Liver (tissue), 8 donors: ENCODE measurements at regions not wholly inside any gene's neighbourhood (a gene's known extent, or its start where the extent isn't known, plus 50 kb on each side); places are given as distances from the start of the nearest gene placed in this dataset.

Source experiments
- DNase-seq: peaks from one replicate; pipeline ENCODE4 v3.0.0-alpha.2; 2017; ENCODE audit warnings: low spot score
- H3K27ac ChIP-seq, 2 donors: one replicate each; pipeline ENCODE4 v1.7.0; 2013; ENCODE audit warnings: inconsistent platforms in 2 of 2, low read length in 2 of 2, control low read depth in 1 of 2, low read depth in 1 of 2, mild to moderate bottlenecking in 1 of 2
- H3K27me3 ChIP-seq, 4 donors: one replicate each; pipeline versions ENCODE4 v1.6.1 to v1.7.0; 2013; ENCODE audit warnings: low read length in 3 of 4, inconsistent platforms in 1 of 4, mild to moderate bottlenecking in 1 of 4, moderate library complexity in 1 of 4; ENCODE audit not compliant: control insufficient read depth in 4 of 4, insufficient read depth in 4 of 4
- H3K36me3 ChIP-seq, 4 donors: one replicate each; pipeline versions ENCODE4 v1.6.1 to v1.7.0; 2013; ENCODE audit warnings: low read length in 3 of 4, mild to moderate bottlenecking in 3 of 4, low read depth in 1 of 4, moderate library complexity in 1 of 4; ENCODE audit not compliant: control insufficient read depth in 4 of 4, insufficient read depth in 3 of 4
- H3K4me1 ChIP-seq, 4 donors: one replicate each; pipeline versions ENCODE4 v1.6.1 to v1.7.0; 2013; ENCODE audit warnings: low read length in 3 of 4, mild to moderate bottlenecking in 3 of 4, moderate library complexity in 1 of 4; ENCODE audit not compliant: control insufficient read depth in 4 of 4, insufficient read depth in 4 of 4
- H3K4me3 ChIP-seq, 3 donors: one replicate each; pipeline versions ENCODE4 v1.6.1 to v1.7.0; 2013; ENCODE audit warnings: low read length in 3 of 3, control low read depth in 1 of 3, low read depth in 1 of 3, mild to moderate bottlenecking in 1 of 3
- H3K9ac ChIP-seq, 2 donors: one replicate each; pipeline ENCODE4 v1.7.0; 2013; ENCODE audit warnings: low read length in 2 of 2, mild to moderate bottlenecking in 2 of 2, moderate library complexity in 2 of 2, control low read depth in 1 of 2, low read depth in 1 of 2
- H3K9me3 ChIP-seq, 4 donors: one replicate each; pipeline versions ENCODE4 v1.6.1 to v1.7.0; 2013; ENCODE audit warnings: low read length in 3 of 4; ENCODE audit not compliant: control insufficient read depth in 4 of 4
- EGR1 ChIP-seq, 2 donors: IDR thresholded peaks; 2 replicates each; pipeline ENCODE4 v1.6.1; 2016 to 2018; ENCODE audit warnings: antibody characterized with exemption in 2 of 2, low read depth in 2 of 2
- FOXA2 ChIP-seq: IDR thresholded peaks from 2 replicates; pipeline ENCODE4 v1.6.1; 2016; ENCODE audit warnings: antibody characterized with exemption
- HNF4A ChIP-seq, 2 donors: conservative IDR thresholded peaks; 2 replicates each; pipeline ENCODE4 v1.6.1; 2016; ENCODE audit warnings: antibody characterized with exemption in 2 of 2, mild to moderate bottlenecking in 2 of 2
- HNF4G ChIP-seq: IDR thresholded peaks from 2 replicates; pipeline ENCODE4 v1.6.1; 2016; ENCODE audit warnings: antibody characterized with exemption
- JUND ChIP-seq, 2 donors: IDR thresholded peaks; 2 replicates each; pipeline ENCODE4 v1.6.1; 2016; ENCODE audit warnings: antibody characterized with exemption in 2 of 2
- MAX ChIP-seq: IDR thresholded peaks from 2 replicates; pipeline ENCODE4 v1.6.1; 2016; ENCODE audit warnings: antibody characterized with exemption
- NR2F2 ChIP-seq: IDR thresholded peaks from 2 replicates; pipeline ENCODE4 v1.6.1; 2016; ENCODE audit warnings: antibody characterized with exemption
- RAD21 ChIP-seq, 2 donors: IDR thresholded peaks; 2 replicates each; pipeline ENCODE4 v1.6.1; 2016; ENCODE audit warnings: antibody characterized with exemption in 2 of 2, mild to moderate bottlenecking in 2 of 2
- REST ChIP-seq: IDR thresholded peaks from 2 replicates; pipeline ENCODE4 v1.6.1; 2016; ENCODE audit warnings: antibody characterized with exemption, mild to moderate bottlenecking
- SP1 ChIP-seq: IDR thresholded peaks from 2 replicates; pipeline ENCODE4 v1.6.1; 2018; ENCODE audit warnings: antibody characterized with exemption, mild to moderate bottlenecking
- TAF1 ChIP-seq: conservative IDR thresholded peaks from 2 replicates; pipeline ENCODE4 v1.6.1; 2016; ENCODE audit warnings: antibody characterized with exemption, mild to moderate bottlenecking
- YY1 ChIP-seq: IDR thresholded peaks from 2 replicates; pipeline ENCODE4 v1.6.1; 2016; ENCODE audit warnings: antibody characterized with exemption, mild to moderate bottlenecking
- WGBS: extraction: QIAGEN DNeasy Blood & Tissue Kit; methylation state at CpG from one replicate; pipeline ENCODE4 v1.1.7; 2013; 5-methylcytosine and 5-hydroxymethylcytosine counted together
- TF ChIP-seq, protein P1 (sequence below): IDR thresholded peaks from 2 replicates; pipeline ENCODE4 v1.6.1; 2016; ENCODE audit warnings: antibody characterized with exemption
- TF ChIP-seq, protein P2 (sequence below): IDR thresholded peaks from 2 replicates; pipeline ENCODE4 v1.6.1; 2016; ENCODE audit warnings: antibody characterized with exemption
- TF ChIP-seq, protein P3 (sequence below): fragments of 150-350 bp; IDR thresholded peaks from 2 replicates; pipeline ENCODE4 v1.5.1; 2017; ENCODE audit warnings: improper control_type of control experiment, low read depth, low read length; ENCODE audit not compliant: missing input control
- donor health status: healthy.
- donor health status: healthy.
- donor health status: healthy.
- donor health status: healthy.
- donor health status: healthy.

DNA sequence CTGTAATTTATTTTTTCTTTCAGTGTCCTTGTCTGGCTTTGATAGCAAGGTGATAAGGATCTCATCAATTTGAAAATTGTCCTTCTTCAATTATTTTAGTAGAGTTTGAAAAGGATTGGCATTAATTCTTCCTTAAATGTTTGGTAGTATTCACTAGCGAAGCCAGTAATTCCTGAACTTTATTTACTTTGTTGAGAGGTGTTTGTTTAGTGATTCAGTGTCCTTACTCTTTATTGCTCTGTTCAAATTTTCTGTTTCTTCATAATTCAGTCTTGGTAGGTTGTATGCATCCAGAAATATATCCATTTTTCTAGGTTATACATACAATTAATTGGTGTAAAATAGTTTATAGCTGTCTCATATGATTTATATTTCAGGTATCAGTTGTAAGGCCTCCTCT, 676.7 kb upstream of the POU3F3 start:
- H3K36me3 ChIP-seq: no peaks in the 10 kb centered on the region
- TF ChIP-seq MAX (no peak), HNF4G (no peak), SP1 (no peak), NR2F2 (no peak), REST (no peak), RAD21 (IDR thresholded peaks at IDR 0.05) (no peak)
- TF ChIP-seq, protein P1, sequence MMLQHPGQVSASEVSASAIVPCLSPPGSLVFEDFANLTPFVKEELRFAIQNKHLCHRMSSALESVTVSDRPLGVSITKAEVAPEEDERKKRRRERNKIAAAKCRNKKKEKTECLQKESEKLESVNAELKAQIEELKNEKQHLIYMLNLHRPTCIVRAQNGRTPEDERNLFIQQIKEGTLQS: no peak
- TF ChIP-seq, protein P2, sequence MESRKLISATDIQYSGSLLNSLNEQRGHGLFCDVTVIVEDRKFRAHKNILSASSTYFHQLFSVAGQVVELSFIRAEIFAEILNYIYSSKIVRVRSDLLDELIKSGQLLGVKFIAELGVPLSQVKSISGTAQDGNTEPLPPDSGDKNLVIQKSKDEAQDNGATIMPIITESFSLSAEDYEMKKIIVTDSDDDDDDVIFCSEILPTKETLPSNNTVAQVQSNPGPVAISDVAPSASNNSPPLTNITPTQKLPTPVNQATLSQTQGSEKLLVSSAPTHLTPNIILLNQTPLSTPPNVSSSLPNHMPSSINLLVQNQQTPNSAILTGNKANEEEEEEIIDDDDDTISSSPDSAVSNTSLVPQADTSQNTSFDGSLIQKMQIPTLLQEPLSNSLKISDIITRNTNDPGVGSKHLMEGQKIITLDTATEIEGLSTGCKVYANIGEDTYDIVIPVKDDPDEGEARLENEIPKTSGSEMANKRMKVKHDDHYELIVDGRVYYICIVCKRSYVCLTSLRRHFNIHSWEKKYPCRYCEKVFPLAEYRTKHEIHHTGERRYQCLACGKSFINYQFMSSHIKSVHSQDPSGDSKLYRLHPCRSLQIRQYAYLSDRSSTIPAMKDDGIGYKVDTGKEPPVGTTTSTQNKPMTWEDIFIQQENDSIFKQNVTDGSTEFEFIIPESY: no peak

DNA sequence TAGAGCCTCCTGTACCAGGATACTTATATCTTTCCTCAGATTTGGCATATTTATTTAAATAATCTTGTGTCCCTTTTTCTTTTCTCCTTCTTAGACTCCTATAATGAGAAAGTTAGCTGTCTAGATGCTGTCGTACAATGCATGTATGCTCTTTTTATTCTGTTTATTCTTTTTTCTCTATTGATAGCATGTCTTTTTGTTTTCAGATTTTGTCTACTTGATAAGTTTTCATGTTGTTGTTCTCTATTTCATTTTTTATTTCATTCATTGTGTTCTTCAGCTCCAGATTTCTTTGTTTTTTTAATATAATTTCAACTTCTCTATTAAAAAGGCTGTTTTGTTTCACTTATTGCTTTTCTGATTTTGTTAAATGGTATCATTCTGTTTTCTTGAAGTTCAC, 674.3 kb upstream of the POU3F3 start:
- TF ChIP-seq TAF1 (no peak), RAD21 (IDR thresholded peaks at IDR 0.05) (no peak), YY1 (no peak), HNF4A (conservative IDR thresholded peaks at IDR 0.05) (no peak), NR2F2 (no peak), MAX (no peak), EGR1 (IDR thresholded peaks at IDR 0.05; ENCODE audit: low read depth in 2 of 2) (no peak), HNF4G (no peak), FOXA2 (no peak), JUND (IDR thresholded peaks at IDR 0.05) (no peak)
- TF ChIP-seq, protein P3, sequence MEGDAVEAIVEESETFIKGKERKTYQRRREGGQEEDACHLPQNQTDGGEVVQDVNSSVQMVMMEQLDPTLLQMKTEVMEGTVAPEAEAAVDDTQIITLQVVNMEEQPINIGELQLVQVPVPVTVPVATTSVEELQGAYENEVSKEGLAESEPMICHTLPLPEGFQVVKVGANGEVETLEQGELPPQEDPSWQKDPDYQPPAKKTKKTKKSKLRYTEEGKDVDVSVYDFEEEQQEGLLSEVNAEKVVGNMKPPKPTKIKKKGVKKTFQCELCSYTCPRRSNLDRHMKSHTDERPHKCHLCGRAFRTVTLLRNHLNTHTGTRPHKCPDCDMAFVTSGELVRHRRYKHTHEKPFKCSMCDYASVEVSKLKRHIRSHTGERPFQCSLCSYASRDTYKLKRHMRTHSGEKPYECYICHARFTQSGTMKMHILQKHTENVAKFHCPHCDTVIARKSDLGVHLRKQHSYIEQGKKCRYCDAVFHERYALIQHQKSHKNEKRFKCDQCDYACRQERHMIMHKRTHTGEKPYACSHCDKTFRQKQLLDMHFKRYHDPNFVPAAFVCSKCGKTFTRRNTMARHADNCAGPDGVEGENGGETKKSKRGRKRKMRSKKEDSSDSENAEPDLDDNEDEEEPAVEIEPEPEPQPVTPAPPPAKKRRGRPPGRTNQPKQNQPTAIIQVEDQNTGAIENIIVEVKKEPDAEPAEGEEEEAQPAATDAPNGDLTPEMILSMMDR: no peak
- TF ChIP-seq, protein P1: no peak
- TF ChIP-seq, protein P2: no peak
- Histone ChIP-seq H3K4me1 (no peaks in the 10 kb centered on the region), H3K27me3 (no peaks in the 10 kb centered on the region), H3K9me3 (peaks cover 0 to 5% (median 0%) of the 10 kb centered on the region in 4 donors), H3K36me3 (no peaks in the 10 kb centered on the region), H3K4me3 (no peak overlapping the region), H3K9ac (no peak overlapping the region), H3K27ac (no peak overlapping the region)
- DNase-seq: no peak
- WGBS: 89% methylated on average over 1 of the region's 1 CpG

More for the DNA sequence above, 676.7 kb upstream of the POU3F3 start:
- H3K27ac ChIP-seq: no peak overlapping the region
- no peaks in the 10 kb centered on the region for H3K4me1 ChIP-seq
- peaks cover 0 to 4% (median 0%) of the 10 kb centered on the region in 4 donors for H3K9me3 ChIP-seq
- DNase-seq: no peak
- H3K27me3 ChIP-seq: no peaks in the 10 kb centered on the region
- no peak overlapping the region for H3K4me3 ChIP-seq
- no peak overlapping the region for H3K9ac ChIP-seq
- 44% methylated on average over 1 of the region's 1 CpG for WGBS
